Inflammatory macrophage treated with lipopolysaccharide for 1 hour (primary cell): ENCODE measurements at regions not wholly inside any gene's neighbourhood (a gene's known extent, or its start where the extent isn't known, plus 50 kb on each side); places are given as distances from the start of the nearest gene placed in this dataset.

Source experiments
- DNase-seq, 2 donors: peaks; one replicate each; pipeline ENCODE4 v3.0.0-alpha.2; 2020 to 2022

DNA sequence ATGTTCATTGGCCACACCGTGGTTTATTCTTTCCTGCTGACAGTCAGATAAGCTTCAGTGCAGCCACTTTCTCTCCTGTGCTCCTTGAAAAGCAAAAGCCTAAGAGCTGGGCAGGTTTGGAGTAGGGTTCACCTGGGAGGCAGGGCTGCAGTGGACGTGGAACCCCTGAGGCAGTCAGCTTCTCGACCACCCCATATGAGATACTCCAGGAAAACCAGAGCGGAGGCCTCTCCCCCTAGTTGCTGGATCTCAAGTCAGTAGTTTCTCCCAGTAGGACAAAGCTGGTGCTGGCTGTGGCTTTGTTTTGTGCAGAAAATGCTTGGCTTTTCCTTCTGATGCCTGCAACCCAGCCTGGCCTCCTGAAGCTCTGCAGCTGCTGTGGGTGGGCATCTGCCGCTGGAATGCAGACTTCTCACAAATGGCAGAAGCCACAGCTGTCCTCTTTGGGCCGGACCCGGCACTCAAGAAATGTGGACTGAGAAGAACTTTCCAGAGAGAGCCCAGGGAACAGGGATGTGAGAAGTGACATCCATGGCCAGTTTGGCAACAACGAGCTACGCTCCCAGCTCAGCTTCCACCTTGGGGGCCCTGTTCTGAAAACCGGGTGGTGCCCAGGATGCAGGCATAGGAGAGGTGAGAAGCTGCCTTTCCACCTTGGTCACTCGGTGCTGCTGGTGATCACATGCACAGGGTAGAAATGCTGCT, 276.6 kb upstream of the TCERG1L start:
- no peak for DNase-seq

DNA sequence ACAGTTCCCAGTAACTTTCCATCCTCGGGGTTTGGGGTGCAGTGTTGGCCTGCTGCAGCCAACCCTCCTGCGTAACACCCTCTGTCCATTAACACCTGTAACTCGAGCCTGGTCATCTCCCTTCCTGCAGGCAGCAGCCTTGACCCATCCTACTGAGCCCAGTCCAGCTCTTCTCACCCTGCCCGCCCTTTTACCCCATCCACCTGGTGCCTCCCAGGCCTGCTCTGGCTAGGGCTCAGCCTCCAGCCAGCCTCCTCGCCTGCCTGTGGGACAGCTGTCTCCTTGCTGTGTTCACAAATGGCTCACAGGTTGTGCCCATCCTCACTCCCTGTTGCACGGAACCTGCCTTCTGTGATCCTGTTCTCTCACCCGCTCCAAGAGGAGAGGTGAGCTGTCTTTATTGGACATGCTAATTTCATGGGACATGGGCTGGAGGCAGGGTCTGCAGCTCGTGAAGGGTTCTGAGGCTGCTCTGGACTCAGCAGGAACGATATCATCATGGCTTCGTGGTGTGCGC, 277.2 kb upstream of the TCERG1L start:
- DNase-seq = no peak

DNA sequence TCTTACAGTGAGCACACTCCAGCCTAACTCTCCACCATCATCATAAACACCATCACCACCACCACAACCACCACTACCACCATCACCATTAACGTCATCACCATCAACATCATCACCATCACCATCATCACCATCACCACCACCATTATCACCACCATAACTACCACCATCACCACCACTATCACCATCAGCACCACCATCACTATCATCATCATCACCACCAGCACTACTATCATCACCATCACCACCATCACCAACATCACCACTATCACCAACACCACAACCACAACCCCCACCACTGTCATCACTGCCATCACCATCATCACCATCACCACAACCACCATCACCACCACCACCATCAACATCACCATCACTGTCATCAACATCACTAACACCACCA, 279.0 kb upstream of the TCERG1L start:
- DNase-seq = no peak

DNA sequence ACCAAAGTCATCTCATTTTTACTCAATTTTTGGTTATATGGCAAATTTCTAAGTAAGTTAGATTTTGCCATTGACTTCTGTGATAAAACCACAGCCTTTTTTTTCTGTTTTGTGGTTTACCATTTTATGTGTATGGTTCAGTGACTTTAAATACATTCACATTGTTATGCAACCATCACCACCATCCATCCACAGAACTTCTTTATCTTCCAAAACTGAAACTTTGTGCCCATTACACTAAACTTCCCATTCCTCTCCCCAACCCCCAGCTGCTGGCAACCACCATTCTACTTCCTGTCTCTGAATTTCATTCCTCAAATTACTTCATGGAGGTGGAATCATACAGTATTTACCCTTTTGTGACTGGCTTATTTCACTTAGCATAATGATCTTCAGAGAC, 280.4 kb upstream of the TCERG1L start:
- no peak for DNase-seq

DNA sequence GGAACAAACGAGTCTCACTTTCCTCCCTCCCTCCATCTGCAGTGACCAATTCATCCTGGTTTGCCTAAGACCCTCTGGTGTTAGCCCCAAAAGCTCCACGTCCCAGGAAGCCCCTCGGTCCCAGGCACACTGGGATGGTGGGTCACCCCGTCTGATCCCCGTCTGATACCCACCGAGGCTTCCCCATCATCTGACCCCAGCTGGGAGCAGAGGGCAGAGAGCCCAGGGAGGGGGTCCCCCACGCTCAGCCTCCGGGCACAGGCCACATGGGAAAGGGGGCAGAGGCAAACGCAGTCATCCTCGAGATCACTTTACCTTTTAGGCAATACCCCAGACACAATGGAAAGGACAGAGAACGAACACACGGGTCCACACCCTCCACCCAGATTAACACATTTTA, 291.6 kb upstream of the PPP2R2D start:
- DNase-seq = no peak

DNA sequence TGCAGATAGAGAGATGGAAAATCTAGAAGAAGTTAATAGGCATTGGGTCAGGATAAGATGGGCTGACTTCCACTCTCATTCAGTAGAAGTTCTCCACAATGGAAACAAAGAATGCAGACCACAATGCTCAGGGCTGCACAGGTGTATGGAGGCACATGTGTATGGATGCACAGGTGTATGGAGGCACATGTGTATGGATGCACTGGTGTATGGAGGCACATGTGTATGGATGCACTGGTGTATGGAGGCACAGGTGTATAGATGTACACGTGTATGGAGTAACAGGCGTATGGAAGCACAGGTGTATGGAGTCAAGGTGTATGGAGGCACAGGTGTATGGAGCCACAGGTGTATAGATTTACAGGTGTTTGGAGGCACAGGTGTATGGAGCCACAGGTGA, 285.7 kb upstream of the PPP2R2D start:
- DNase-seq = no peak

DNA sequence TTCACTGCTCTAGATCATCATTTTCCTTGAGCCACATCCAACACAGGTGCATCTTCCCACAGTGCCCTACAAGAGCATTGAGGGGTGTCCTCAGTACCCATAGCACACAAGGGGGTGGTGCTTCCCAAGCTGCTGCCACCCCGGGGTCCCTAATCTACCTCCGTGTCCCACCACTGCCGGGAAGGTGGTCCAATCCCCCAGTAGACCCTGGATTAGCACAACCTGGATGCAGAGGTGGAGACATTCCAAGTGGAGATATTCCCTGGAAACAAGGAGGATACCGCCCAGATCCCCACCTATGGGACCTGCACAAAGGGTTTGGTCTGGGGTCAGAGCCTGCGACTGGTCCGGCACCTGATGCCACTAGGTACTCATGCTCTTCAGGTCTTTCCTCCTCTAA, 284.8 kb upstream of the PPP2R2D start:
- DNase-seq = no peak

DNA sequence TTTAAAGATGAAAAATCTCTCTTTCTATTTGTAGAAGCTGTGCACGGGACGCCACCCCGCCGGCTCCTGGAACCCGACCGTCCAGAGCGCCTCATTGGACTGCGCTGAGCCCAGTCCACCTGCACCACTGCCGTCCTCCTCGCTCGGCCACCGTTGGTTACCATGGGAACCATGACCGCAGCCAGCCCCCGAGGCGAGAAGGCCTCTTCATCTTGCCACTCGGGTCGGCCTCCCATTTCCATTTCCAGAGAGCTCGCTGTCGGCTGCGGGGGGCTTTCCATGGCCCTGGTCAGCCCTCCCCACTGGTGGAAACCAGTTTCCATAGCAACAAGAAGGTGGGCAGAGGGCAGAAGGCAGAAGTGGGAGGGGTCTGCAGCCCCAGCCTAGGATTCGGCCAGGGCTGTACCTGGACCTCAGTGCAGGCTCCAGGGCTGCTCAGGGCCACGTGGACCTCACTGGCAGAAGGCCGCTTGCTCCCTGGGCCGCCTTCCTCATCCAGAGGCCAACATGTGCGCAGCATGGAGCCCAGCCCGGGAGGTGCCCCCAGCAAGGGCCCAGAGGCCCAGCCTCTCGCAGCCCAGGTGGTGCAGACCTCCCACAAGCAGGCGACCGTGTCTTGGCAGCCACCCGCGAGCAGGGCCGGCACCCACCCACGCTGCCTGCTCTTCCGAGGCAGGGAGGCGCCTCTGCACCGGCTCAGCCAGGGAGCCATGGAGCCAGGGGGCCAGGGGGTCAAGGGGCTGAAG, 283.5 kb upstream of the PPP2R2D start:
- DNase-seq = no peak

DNA sequence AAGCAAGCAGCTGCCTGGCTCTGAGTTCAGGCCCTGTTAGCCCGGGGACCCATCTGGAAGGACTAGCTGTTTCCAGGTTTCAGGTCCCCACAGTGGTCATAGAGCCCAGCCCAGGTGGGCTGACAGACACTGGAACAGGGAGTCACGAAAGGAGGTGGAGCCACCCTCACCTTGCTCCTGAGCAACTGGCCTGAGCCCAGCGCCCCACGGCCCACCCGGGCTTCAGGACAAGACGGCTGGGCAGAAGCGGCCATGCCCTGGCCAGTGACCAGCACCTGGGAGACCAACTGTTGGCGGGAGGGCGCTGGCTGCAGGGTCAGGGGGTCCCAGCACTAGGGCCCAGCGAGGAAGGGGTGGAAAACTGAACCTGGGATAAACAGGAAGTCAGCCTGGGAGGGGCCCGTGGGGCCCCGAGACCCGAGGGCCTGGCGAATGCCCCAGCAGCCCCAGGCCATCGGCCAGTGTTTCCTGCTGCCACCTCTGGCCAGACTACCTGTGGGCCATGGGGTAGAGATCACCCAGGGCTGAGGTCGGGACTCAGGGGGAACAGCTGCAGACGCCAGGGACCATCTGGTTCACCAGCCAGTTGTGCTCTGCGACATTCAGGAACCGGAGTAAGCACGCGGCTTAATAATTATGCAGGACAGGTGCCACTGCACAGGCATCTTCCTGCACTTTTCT, 282.1 kb upstream of the PPP2R2D start:
- no peak for DNase-seq

DNA sequence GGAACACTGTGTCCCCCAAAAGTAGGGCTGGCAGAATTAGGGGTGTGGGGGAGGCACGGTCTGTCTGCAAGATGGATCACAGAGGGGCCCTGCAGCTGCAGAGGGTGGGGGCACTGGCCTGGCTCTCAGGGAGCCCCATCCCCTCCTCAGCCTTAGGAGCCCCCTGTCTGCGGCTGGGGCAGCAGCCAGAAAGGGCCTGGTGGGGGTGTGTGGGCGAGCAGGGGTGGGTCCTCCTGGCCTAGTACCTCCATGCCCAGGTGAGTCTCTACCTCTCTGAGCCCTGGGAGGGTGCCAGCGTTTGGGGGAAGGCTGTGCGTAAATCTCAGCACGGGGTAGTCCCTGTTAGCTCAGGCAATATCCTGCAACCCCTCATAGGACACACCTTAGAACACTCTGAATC, 280.5 kb upstream of the PPP2R2D start:
- DNase-seq = no peak

DNA sequence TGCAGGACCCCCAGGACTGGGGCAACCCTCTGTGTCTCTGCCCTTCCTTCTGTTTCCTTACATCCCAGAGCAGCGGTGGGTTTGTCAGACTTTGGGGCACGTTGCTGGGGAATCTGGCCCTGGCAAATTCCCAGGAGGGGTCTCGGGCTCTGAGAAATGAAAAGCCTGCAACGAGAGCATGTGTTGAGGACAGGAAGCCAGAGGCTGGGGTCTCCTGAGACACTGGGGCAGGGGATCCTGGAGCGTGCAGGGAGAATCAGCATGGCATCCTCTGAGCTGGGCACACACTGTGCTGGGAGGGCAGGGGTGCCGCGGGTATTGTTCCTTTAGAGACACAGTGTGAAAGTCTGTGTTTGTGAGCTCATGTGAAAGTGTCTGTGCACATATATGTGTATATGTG, 279.9 kb upstream of the PPP2R2D start:
- no peak for DNase-seq

DNA sequence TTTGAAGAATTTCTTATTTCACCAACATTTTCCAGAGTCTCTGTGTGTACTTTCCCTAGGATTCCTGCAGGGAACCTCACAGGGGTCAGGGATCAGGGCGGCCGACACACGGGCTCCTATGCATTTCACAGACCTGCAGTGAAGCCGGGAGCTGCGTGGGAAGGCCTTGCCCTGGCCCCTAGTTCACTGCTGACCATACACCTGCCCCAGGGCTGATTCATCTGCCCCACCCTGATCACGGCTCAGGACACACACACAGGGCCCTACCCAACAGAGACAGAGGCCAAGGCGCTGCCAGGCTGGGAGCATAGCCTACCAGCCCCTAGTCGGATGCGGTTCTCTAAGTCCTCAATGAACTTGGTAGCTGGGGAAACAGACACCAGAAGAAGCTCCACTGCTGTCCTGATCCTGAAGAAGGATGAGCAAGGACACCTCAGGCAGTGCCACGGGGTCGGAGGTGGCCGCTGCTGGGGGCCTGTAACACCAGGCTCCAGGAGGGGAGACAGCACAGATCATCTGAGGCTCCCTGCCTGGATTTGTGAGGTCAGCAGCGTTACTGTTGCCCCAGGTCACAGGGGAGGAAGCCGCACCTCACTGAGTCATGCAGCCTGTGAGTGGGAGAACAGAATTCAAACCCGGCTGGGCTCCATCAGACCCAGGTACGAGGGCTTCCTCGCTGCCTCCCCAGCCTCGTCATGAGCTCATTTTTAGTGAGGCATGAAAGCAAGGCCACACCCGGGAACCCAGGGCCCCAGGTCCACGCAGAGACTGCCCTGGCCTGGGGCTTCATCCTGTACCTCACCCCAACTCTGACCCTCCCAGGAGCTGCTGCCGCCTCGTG, 278.8 kb upstream of the PPP2R2D start:
- DNase-seq = no peak

DNA sequence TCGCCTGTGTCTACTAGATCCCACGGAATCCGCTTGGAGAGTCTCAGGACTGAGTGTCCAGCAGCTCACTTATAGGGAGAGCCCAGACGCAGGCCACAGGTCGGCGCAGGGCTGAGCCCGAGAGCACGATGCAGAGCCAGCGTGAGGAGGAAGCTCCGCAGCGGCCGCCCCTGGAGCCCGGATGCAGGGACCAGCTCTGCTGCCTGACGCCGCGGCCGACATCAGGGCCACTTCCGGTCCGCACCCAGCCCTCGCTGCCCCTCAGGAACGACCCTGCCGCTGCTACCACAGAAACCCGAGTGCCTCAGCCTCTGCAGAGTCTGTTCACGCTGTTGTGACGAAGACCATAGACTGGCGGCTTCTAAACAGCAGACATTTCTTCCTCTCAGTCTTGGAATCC, 275.8 kb upstream of the PPP2R2D start:
- no peak for DNase-seq

DNA sequence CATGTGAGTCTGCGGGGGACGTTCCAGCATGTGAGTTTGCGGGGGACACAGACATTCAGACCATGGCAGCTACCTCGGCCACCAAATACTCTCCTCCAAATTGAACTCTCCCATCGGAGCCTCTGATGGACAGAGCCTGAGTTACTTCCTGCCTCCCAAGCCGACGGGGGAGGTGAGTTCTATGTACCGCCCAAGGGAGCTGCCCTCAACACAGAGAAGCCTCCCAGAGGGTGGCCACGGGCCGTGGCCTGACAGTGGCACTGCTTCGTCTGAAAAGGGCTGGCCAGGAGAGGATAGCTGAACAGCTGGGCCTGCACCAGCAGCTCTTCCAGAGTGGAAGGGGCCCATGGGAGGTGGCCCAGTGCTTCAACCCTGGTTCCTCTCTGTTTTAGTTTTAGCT, 274.5 kb upstream of the PPP2R2D start:
- DNase-seq = no peak

DNA sequence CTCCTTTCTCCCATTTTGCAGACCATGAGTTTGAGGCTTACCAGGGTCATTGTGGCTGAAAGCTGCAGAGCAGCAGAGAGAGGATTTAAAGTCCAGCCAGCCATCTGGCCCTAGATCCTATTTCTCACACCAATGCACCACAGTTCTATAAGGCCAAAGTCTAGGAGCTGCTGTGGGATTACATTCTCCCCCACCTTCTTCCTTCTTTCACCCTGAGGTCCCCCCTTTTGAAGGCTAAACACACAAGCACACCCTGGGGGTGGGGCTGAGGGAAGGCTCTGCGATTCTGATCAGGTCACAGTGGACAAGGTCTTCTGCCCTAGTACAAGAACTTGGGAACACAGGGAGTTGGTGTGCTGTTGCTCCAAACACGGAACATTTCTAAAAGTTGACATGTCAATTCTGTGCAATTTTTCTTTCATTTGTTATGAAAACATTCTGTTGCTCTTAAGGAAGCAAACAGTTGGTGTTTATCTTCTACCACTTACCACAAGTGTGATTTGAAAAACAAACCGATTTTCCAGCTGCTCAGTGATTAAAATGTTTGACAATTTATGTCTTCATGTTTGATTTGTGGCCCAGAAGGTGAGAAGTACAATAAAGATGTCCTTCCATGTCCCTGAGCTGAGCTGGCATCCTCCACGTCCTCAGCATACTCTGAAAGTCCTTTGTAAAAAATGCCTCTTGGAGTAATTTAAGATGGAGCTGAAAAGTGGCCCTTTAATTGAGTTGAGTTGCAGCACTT, 271.6 kb upstream of the PPP2R2D start:
- DNase-seq = no peak

DNA sequence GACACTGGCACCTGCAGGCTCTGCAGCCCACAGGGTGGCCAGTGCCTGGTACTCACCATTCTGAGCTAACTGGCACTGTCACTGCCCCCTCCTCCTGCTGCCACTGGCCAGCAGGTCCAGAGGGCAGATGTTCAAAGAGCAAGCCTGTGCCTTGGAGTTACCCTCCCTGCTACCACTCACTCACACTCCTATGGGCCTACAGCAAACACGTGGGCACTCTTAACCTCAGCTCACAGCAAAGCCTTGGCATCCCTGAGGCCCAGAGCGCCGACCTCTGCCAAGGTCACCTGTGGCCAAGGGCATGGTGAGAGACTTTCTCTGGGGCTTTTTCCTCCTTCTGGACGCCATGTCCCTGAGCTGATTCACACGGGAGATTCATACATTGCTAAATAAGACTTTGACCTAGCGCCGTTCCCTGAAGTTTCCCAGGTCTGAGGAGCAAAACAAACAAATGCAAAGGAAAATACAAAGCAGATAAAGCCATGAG, 270.0 kb upstream of the PPP2R2D start:
- DNase-seq = no peak

DNA sequence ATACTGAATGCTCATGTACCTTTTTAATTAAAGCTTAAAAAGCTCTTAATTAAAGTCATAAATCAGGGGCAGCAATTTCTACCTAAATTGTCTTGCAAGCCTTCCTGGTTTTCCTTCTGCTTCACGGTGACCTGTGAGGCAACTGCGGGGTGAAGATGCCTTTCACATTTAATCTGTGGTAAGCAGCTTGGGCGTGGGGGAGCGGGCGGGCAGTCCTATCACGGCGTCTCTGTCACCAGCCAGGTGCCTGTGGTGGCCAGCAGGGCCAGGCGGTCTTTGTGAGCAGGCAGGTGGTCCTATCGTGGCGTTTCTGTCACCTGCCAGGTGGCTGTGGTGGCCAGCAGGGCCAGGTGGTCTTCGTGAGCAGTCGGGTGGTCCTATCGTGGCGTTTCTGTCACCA, 269.2 kb upstream of the PPP2R2D start:
- no peak for DNase-seq

DNA sequence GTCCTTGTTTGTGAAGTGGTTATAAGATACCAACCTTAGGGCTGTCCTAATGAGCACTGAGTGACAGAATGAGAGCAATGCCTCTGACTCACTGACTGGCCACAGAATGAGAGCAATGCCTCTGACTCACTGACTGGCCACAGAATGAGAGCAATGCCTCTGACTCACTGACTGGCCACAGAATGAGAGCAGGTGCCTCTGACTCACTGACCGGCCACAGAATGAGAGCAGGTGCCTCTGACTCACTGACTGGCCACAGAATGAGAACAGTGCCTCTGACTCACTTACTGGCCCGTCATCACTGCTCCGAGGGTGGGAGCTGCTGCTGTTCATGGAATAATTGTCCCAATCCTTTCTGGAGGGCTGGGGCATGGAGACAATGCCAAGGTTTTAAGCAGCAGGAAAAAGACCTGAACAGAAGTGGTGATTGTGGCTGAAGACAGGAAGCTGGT, 265.2 kb upstream of the PPP2R2D start:
- DNase-seq = no peak

DNA sequence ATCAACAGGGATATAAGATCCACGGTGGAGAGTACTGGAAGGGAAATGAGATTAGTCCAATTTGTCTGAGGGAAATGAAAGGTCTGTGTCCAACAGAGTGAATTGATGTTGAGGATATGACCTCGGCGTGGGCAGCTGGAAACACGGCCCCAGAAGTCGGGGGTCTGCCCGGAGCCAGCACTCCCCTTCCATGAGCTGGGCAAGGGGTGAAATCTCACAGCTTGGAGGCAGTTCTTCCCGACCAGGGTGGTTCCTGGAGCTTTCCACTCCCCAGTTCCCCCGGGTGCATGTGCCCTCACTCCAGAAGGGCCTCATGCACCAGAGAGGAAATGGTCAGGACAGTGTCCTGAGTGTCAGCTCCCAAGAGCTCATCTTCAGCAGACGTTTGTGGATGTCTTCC, 264.7 kb upstream of the PPP2R2D start:
- no peak for DNase-seq

DNA sequence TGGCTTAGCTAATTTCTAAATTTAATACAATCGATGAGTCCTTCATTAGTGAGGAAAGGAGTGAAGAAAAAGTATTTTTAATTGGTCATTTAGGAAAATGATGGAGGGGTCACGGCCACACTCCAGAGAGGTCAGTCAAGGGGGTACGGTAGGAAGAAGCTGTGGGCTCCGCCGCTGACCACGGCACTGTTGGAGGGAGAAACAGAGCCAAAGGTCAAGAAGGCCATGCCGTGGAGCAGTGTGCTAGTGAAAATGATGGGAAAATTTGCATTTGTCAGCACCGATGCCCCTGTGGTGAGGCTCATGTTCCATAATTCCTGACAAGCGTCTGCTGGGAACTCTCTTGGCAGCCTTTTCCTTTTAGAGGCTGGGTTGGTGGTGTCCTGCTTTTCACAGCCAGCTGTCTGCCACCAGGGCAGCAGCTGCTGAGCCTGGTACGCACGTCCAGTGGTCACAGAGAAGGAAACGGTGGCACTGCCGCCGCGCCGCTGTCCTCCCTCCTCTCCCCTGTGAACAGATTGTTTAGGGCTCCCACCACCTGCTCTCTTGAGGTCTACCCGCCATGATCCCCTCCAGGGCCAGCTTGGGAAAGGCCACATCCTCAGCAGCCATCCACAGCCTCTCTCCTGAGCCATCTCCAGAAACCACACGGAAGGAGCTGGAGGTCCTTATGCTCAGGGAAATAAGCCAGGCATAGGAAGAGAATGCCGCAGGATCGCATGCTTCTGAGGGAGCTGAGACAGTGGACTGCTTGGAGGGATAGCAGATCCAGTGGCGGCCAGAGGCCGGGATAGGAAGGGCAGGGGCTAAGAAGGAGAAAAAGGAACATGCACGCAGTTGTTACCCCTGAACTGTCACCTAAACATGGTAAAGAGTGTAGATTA, 263.7 kb upstream of the PPP2R2D start:
- DNase-seq = no peak
